ENCODE measurements at regions not wholly inside any gene's neighbourhood (a gene's known extent, or its start where the extent isn't known, plus 50 kb on each side); places are given as distances from the start of the nearest gene placed in this dataset.

GRCh38 chr11:30758518-30758917 lies 172.4 kb upstream of the MPPED2 start:
- TF ChIP-seq, protein P1, sequence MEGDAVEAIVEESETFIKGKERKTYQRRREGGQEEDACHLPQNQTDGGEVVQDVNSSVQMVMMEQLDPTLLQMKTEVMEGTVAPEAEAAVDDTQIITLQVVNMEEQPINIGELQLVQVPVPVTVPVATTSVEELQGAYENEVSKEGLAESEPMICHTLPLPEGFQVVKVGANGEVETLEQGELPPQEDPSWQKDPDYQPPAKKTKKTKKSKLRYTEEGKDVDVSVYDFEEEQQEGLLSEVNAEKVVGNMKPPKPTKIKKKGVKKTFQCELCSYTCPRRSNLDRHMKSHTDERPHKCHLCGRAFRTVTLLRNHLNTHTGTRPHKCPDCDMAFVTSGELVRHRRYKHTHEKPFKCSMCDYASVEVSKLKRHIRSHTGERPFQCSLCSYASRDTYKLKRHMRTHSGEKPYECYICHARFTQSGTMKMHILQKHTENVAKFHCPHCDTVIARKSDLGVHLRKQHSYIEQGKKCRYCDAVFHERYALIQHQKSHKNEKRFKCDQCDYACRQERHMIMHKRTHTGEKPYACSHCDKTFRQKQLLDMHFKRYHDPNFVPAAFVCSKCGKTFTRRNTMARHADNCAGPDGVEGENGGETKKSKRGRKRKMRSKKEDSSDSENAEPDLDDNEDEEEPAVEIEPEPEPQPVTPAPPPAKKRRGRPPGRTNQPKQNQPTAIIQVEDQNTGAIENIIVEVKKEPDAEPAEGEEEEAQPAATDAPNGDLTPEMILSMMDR (IDR thresholded peaks at IDR 0.05), result no peak
- no peak for TF ChIP-seq REST (IDR thresholded peaks at IDR 0.05; ENCODE audit: insufficient read depth in 1 of 2, low read depth in 2 of 2, low read length in 1 of 2)
- TF ChIP-seq POLR2AphosphoS5 (IDR thresholded peaks at IDR 0.05; ENCODE audit: low read depth, low read length), result no peak

Measured in Panc1 (cell line).